GM19025 (cell line): ENCODE measurements at regions not wholly inside any gene's neighbourhood (a gene's known extent, or its start where the extent isn't known, plus 50 kb on each side); places are given as distances from the start of the nearest gene placed in this dataset.

Experiments used
- ATAC-seq: cut with Tn5 transposase; IDR thresholded peaks from one replicate; pipeline ENCODE4 v1.9.1; 2021; ENCODE audit warnings: mild to moderate bottlenecking, low read depth, moderate library complexity; ENCODE audit not compliant: unreplicated experiment

- no peak for ATAC-seq
Observed at GRCh38 chr17:77425348-77425747, 284.6 kb downstream of the SEC14L1 start.

- no peak for ATAC-seq
Observed at GRCh38 chr17:77425791-77426641, 285.2 kb downstream of the SEC14L1 start.

- ATAC-seq = no peak
Observed at GRCh38 chr17:77426676-77427386, 286.1 kb downstream of the SEC14L1 start.

- ATAC-seq = no peak
Observed at GRCh38 chr17:77427391-77427991, 286.7 kb downstream of the SEC14L1 start.

- ATAC-seq = no peak
Observed at GRCh38 chr17:77428020-77428748, 287.4 kb downstream of the SEC14L1 start.

- no peak for ATAC-seq
Observed at GRCh38 chr17:77428749-77429368, 288.1 kb downstream of the SEC14L1 start.

- ATAC-seq = no peak
Observed at GRCh38 chr17:77429369-77429968, 288.7 kb downstream of the SEC14L1 start.

- ATAC-seq = no peak
Observed at GRCh38 chr17:77429969-77430752, 289.4 kb downstream of the SEC14L1 start.

GRCh38 chr17:77432034-77432661, 291.4 kb downstream of the SEC14L1 start:
- ATAC-seq = no peak

- ATAC-seq = no peak
Observed at GRCh38 chr17:77432742-77433141, 292.0 kb downstream of the SEC14L1 start.

- no peak for ATAC-seq
Observed at GRCh38 chr17:77433385-77434135, 292.8 kb downstream of the SEC14L1 start.

- ATAC-seq = no peak
Observed at GRCh38 chr17:77434136-77435114, 293.7 kb downstream of the SEC14L1 start.

- ATAC-seq = no peak
Observed at GRCh38 chr17:77435272-77436057, 294.7 kb downstream of the SEC14L1 start.

- no peak for ATAC-seq
Observed at GRCh38 chr17:77436058-77436442, 295.3 kb downstream of the SEC14L1 start.

GRCh38 chr17:77436481-77436880, 295.7 kb downstream of the SEC14L1 start:
- ATAC-seq = no peak

- no peak for ATAC-seq
Observed at GRCh38 chr17:77437017-77437416, 296.2 kb downstream of the SEC14L1 start.
